ENCODE measurements at regions not wholly inside any gene's neighbourhood (a gene's known extent, or its start where the extent isn't known, plus 50 kb on each side); places are given as distances from the start of the nearest gene placed in this dataset.

- DNase-seq: no peak
These were observed 387.6 kb downstream of the HAPSTR1 start for GRCh38 chr16:9479008-9479407.

GRCh38 chr16:9480503-9480902 is 389.1 kb downstream of the HAPSTR1 start:
- DNase-seq: no peak

DNA sequence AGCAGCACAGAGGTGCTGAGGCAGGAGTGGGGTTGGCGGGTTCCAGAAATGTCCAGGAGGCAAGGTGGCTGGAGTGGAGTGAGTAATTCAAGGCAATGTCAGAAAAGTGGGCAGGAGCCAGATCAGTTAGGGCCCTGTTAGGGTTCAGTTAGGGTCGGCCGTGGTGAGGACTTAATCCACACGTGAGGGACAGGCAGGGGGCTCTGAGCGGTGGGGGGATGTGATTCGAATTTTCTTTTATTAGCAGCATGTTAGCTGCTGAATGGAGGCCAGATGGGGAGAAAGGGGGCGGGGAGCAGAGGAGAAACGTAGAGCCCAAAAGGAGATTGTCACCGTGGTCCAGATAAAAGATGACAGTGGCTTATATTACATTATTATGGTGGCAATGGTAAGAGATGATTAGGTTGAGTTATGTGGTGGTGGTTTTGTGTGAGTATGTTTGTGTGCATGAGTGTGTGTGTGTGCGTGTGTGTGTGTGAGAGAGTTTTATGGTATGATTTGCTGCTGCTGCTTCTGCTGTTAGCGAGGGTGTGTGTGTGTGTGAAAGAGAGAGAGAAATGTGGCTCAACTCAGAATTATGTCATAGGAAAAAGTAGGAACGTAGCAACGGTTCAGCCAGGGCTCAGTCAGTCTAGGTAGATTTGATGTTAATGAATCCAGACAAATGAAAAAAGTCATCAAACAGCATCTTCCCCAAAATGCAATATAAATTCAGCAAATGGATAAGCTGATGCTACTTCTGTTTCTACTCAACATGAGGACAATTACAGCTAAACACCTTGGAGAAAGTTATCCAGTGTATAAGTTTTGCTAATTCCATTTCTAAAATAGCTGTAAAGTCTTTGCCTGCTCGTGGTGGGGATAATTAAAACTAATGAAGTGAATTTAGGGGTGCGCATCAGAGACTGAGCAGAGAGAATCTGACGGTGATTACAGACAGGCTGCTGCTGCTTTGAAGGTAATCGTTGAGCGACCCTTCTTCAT is 390.6 kb downstream of the HAPSTR1 start:
- no peak for DNase-seq

DNA sequence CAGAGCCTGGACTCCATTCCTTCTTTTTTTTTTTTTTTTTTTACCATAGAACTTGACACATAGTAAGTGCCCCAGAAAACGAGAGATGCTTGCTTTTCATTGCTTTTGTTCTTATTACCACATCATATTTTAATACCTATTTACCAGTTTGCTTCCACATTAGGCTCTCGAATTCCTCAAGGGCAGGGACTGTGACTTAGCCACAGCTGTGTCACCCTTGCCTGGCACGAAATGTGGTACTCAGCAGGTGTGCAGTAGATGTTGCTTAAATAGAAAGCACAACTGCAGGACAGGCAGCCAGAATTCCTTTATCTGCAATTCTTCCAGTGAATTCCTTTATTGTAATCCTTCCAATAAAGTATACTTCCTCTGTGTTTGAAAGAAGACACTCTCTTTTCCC is 393.0 kb downstream of the HAPSTR1 start:
- DNase-seq: no peak

DNA sequence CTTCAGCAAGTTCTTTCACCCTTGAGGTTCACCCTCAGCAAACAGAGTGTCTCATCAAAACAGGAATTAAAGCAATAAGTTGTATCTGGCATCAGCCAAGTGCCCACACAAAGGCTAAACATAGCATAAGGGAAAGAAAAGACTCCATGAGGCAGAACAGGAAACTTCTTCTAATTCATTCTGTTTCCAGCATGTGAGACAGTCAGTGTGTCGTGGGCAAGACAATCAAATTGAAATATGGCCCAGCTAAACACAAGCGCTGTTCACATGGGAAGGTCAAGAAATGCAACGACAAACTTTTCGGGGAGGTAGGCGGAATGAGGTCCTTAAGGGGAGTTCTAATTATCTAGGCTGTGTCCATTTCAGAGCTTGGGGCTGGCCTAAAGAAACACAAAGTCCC is 393.4 kb downstream of the HAPSTR1 start:
- no peak for DNase-seq

- DNase-seq: peak in 8 of 14 donors; percentile 1 to 63 (median 40)
These were observed 398.5 kb downstream of the HAPSTR1 start for GRCh38 chr16:9489835-9490467.

GRCh38 chr16:9495824-9496223 is 404.4 kb downstream of the HAPSTR1 start:
- no peak for DNase-seq

DNA sequence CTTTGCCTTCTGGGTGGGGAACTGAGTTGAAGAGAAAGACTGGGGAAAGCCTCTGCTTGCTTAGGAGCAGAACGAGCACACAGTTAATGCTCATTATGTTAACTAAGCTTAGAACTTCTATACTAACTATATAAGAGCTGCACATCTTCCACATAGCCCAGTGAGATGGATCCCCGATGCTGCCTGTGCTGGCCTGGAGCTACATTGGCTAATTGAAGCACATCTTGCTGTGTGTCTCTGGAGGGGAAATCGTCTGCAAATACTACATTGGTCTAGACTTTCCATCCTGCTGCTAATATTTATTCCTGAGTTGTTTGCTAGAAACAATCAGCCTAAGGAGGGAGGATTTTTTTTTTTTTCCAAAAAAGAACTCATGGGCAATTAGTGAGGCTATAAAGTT is 406.3 kb downstream of the HAPSTR1 start:
- no peak for DNase-seq

DNA sequence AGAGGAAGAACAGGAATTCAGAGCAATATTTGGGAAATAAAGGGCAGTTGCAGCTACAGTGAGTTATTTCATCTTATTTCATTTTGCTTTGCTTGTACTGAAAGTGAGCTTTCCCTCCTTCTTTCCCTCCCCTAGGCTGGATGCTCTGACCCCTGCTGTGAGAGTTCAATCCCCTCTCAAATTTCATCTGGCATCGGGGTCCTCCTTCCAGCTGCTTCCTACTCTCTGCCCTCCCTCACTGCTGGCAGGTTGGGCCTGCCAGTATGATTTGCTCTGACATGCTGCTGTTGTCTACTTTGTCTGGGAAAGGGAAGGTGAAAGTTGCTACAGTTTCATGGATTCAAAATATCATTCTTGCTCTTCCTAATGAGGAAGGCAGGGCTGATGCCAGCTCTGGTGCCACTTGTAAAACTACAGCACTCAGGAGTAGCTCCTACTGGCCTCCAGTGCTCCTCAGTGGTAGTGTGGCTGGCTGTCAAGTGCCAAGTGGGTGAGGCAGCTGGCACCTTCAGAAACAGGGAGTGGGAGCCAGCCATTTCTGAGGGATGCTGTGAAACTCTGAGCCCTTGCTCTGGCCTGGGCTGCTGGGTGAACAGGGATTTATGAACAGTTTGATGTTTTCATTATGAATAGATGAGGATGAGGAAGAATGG is 408.6 kb downstream of the HAPSTR1 start:
- no peak for DNase-seq

DNA sequence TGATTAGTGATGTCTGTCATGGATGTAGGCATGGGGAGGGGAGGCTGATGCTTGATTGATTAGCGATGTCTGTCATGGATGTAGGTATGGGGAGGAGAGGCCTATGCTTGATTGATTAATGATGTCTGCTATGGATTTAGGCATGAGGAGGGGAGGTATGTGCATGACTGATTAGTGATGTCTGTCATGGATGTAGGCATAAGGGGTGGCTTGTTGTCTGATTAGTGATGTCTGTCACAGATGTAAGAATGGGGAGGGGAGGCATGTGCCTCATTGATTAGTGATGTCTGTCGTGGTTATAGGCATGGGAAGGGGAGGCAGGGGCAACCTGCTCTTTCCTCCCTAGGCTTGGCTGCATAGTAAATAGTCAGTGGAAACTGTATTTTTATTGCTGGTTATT is 409.4 kb downstream of the HAPSTR1 start:
- DNase-seq: no peak

DNA sequence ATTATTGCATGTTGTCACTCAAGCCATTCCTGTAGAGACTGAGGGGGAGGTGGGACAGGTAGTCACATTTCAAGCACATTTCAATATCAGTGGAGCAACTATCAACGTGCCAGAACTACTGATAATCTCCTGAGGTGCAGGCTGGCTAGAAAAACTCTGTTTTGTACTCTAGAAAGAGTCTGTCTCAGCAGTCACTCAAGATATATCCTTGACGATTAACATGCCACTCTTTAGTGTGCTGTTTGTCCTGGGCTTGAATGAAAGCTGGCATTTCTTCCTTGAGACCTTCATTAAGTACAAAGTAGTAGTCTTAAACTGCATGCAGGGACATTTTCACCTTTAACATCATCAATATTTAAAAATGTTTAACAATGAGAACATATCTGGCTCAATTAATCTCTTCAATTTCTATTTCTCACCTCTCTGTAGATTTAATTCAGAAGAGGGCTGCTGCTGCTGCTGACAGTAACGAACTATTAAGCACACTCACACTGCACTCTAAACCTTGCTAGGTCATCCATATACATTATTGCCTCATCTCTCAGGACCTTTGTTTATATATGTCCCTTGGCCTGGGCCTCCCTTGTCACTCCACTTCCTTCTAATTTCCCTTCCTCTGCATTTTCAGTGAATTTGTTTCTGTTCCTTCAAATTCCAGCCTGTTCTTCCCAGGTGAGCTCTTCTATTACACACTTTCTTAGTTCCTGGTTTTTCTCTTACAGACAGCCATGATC is 412.0 kb downstream of the HAPSTR1 start:
- no peak for DNase-seq

- DNase-seq: no peak
These were observed 417.0 kb downstream of the HAPSTR1 start for GRCh38 chr16:9508328-9508936.

- DNase-seq: no peak
These were observed 418.2 kb downstream of the HAPSTR1 start for GRCh38 chr16:9509663-9510062.

DNA sequence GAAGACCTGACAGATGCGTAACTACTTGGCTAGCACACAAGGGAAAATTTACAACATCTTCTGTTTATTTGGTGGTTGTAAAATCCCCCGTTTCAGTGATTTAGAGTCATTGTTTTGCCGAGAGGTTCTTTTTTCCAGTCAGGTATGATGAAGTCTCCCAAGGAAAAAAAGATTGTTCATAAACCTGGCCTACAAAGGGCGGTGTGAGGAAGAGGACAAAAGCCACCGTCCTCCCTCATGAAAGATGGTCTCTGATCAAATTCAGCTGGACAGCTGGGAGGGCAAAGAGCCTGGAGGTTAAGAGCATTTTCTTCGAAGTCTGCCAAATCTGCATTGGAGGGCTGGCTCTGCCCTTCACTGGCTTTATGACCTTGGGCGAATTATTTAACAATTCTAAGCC is 419.9 kb downstream of the HAPSTR1 start:
- DNase-seq: no peak

DNA sequence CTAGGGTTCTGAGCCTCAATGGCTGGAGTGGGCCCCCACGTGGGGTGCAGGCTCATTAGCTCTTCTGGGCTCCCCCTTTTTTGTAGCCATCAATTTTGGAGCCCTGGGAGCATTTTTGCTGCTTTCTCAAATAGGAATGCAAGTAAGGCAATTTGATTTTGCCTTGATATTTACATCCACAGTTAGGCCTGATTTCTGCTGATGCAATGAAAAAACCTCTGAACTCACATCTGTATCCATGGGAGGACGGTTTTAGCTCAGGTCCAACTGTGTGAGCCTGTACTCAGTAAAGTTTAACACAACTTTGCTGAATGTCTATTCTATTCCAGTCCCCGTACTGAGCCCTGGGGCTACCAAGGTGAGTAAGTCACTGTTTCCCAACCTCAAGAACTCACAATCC is 425.0 kb downstream of the HAPSTR1 start:
- DNase-seq: no peak

DNA sequence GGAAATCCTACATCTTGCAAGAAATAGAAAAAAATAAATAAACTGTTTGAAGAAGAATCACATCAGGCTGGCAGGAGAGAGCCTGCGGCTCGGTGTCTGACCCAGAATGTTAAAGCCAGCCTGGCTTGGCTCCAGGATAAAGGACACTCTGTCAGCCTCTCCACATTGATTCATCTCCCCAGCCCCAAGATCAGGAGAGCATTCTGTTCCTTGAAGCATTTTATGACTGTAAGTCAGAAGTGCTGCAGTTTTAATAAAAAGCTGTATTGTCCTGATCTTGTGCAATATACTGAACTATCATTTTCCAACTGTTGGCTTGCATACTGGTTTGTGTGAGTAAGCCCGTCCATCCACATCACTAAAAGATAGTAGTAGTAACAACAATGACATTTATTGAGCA is 426.6 kb downstream of the HAPSTR1 start:
- DNase-seq: no peak

DNA sequence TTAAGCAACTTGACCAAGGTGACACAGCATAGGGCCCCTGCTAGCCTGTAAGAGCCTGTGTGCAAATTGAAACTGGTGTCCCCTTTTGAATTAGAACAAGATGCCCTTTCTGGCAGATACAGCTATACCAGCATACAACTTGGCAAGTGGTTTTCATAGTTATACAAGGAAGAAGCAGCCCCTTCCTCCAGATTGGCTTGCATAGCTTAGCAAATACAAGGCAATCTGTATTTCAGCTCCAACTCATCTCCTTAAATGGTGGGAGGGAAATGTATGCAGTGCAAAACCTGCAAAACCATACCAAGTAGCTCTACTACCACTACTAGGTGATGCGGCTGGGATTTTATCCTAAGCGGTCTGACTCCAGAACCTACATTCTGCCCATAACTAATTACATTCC is 427.1 kb downstream of the HAPSTR1 start:
- DNase-seq: no peak

- DNase-seq: no peak
These were observed 430.4 kb downstream of the HAPSTR1 start for GRCh38 chr16:9521749-9522370.

DNA sequence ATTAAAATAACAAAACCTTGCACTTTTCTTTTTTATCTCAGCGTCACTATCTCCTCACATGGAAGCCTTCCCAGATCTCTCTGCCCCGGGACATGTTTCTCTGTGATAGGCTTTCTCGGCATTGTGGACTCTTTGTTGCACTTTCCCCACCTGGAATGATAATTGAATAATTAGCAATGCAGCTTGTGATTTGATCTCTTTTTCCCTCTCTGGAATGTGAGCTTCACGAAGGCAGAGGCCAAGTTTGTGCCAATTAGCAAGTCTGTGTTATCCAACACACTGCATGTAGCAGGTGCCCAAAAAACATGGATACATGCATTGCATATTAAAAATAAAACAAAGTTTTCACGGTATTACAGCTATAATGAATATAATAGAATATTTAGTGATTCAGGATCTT is 431.2 kb downstream of the HAPSTR1 start:
- no peak for DNase-seq

DNA sequence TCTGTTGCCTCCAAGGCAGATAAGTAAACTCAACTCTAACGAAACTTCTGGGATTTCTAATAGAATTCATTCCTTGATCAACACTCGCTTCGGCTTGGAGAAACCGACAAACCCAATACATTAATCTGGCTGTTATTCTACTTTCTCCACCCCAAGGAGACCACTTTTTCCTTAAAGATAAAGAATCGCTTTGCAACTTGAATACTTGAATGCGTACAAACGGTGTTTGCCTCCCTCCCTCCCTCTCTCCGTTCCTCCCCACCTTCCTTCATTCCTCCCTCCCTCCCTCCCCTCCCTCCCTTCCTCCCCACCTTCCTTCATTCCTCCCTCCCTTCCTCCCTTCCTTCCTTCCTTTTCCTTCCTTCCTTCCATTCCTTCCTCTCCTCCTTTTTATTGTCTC is 432.6 kb downstream of the HAPSTR1 start:
- no peak for DNase-seq

DNA sequence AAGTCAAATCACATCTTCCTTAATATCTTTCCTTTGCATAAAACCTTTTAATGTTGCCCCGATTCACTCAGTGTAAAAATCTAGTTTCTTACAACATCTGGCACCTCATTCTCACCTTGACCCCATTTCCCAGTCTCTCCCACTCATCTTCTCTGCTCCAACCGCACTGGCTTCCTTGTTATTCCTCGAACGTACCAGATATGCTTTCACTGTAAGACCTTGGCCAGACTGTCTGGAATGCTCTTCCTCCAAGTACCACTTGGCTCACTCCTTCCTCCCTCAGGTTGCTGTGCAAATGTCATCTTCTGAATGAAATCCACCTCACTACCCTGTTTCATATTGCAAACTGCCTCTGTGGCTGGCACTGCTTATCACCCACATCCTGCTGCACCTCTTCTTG is 433.6 kb downstream of the HAPSTR1 start:
- no peak for DNase-seq

- no peak for DNase-seq
These were observed 435.3 kb downstream of the HAPSTR1 start for GRCh38 chr16:9526791-9527190.

All from C1 segment of cervical spinal cord (tissue), 14 donors.